Fibroblast of lung (primary cell): ENCODE measurements at regions not wholly inside any gene's neighbourhood (a gene's known extent, or its start where the extent isn't known, plus 50 kb on each side); places are given as distances from the start of the nearest gene placed in this dataset.

Source experiments
- DNase-seq, 2 donors: peaks; one replicate each; pipeline versions ENCODE4 v3.0.0 to v3.0.0-alpha.2; 2010; ENCODE audit warnings: low read depth in 2 of 2
- H2AFZ ChIP-seq: 2 replicates; pipeline ENCODE4 v1.5.1; 2012; ENCODE audit warnings: low read length, control low read depth, inconsistent platforms
- H3K27ac ChIP-seq: 2 replicates; pipeline ENCODE4 v1.5.1; 2011; ENCODE audit warnings: low read length, control low read depth; ENCODE audit not compliant: insufficient read depth
- H3K27me3 ChIP-seq: 2 replicates; pipeline ENCODE4 v1.5.1; 2011; ENCODE audit warnings: mild to moderate bottlenecking, low read length; ENCODE audit not compliant: control insufficient read depth, insufficient read depth
- H3K36me3 ChIP-seq: 2 replicates; pipeline ENCODE4 v1.5.1; 2011; ENCODE audit warnings: low read length; ENCODE audit not compliant: control insufficient read depth, insufficient read depth
- H3K4me1 ChIP-seq: 2 replicates; pipeline ENCODE4 v1.5.1; 2011; ENCODE audit warnings: low read length; ENCODE audit not compliant: control insufficient read depth, insufficient read depth; ENCODE audit errors: extremely low read depth
- H3K4me2 ChIP-seq: 2 replicates; pipeline ENCODE4 v1.5.1; 2011; ENCODE audit warnings: low read length, control low read depth; ENCODE audit not compliant: insufficient read depth; ENCODE audit errors: extremely low read depth
- H3K4me3 ChIP-seq, 4 experiments: fragments of 200-600 bp in 1 of 4; sonication (generic) in 1 of 4; replicated peaks in 1 of 4; 2 replicates each; pipeline ENCODE4 v1.5.1; 2011 to 2016; ENCODE audit warnings: low read length in 4 of 4, low read depth in 3 of 4, mild to moderate bottlenecking in 3 of 4, control low read depth in 2 of 4, inconsistent platforms in 1 of 4, mixed read lengths in 1 of 4; ENCODE audit not compliant: insufficient read depth in 1 of 4; ENCODE audit errors: control extremely low read depth in 1 of 4
- H3K79me2 ChIP-seq: 2 replicates; pipeline ENCODE4 v1.5.1; 2012; ENCODE audit warnings: mild to moderate bottlenecking, low read length, inconsistent platforms; ENCODE audit not compliant: control insufficient read depth, insufficient read depth
- H3K9ac ChIP-seq: 2 replicates; pipeline ENCODE4 v1.5.1; 2011; ENCODE audit warnings: mild to moderate bottlenecking, low read length, control low read depth; ENCODE audit not compliant: insufficient read depth
- H3K9me3 ChIP-seq: 2 replicates; pipeline ENCODE4 v1.5.1; 2012; ENCODE audit warnings: low read depth, low read length; ENCODE audit not compliant: control insufficient read depth, insufficient read depth
- H4K20me1 ChIP-seq: 2 replicates; pipeline ENCODE4 v1.5.1; 2011; ENCODE audit warnings: low read length; ENCODE audit not compliant: control insufficient read depth, insufficient read depth; ENCODE audit errors: extremely low read depth
- EZH2 ChIP-seq: IDR thresholded peaks from 2 replicates; pipeline ENCODE4 v1.5.1; 2012; ENCODE audit warnings: low read length, control low read depth, mild to moderate bottlenecking; ENCODE audit errors: missing control alignments
- TF ChIP-seq, protein P1 (sequence below), 2 donors: IDR thresholded peaks in 1 of 2; conservative IDR thresholded peaks in 1 of 2; 1 replicate in 1 of 2; 2 replicates in 1 of 2; pipeline ENCODE4 v1.5.1; 2011 to 2012; ENCODE audit warnings: low read length in 2 of 2, control low read depth in 1 of 2, inconsistent platforms in 1 of 2, low read depth in 1 of 2, mild to moderate bottlenecking in 1 of 2

DNA sequence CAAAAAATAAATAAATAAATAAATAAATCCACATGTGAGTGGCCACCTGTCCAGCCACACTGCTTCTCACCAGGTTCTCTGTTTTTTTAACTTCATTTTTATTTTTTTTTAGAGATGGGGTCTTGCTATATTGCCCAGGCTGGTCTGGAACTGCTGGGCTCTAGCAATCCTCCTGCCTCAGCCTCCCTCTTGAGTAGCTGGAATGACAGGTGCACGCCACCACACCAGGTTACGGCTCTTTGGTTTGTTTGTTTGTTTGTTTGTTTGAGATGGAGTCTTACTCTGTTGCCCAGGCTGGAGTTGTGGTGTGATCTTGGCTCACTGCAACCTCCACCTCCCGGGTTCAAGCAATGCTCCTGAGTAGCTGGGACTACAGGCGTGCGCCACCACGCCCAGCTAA lies 94.5 kb upstream of the CACNA1A start:
- no peak overlapping the region for H2AFZ ChIP-seq
- no peaks in the 10 kb centered on the region for H3K4me1 ChIP-seq
- H3K9me3 ChIP-seq: no peaks in the 10 kb centered on the region
- H3K27ac ChIP-seq: no peak overlapping the region
- H3K4me3 ChIP-seq: no peak overlapping the region
- no peaks in the 10 kb centered on the region for H4K20me1 ChIP-seq
- H3K79me2 ChIP-seq: no peaks in the 10 kb centered on the region
- no peaks in the 10 kb centered on the region for H3K36me3 ChIP-seq
- TF ChIP-seq, protein P1, sequence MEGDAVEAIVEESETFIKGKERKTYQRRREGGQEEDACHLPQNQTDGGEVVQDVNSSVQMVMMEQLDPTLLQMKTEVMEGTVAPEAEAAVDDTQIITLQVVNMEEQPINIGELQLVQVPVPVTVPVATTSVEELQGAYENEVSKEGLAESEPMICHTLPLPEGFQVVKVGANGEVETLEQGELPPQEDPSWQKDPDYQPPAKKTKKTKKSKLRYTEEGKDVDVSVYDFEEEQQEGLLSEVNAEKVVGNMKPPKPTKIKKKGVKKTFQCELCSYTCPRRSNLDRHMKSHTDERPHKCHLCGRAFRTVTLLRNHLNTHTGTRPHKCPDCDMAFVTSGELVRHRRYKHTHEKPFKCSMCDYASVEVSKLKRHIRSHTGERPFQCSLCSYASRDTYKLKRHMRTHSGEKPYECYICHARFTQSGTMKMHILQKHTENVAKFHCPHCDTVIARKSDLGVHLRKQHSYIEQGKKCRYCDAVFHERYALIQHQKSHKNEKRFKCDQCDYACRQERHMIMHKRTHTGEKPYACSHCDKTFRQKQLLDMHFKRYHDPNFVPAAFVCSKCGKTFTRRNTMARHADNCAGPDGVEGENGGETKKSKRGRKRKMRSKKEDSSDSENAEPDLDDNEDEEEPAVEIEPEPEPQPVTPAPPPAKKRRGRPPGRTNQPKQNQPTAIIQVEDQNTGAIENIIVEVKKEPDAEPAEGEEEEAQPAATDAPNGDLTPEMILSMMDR (conservative IDR thresholded peaks at IDR 0.05 in 1 of 2, IDR thresholded peaks at IDR 0.05 in 1 of 2; ENCODE audit: low read depth in 1 of 2, low read length in 2 of 2): no peak
- no peak for TF ChIP-seq EZH2
- no peak overlapping the region for H3K9ac ChIP-seq
- H3K4me2 ChIP-seq: no peak overlapping the region
- H3K27me3 ChIP-seq: no peaks in the 10 kb centered on the region
- no peak for DNase-seq

DNA sequence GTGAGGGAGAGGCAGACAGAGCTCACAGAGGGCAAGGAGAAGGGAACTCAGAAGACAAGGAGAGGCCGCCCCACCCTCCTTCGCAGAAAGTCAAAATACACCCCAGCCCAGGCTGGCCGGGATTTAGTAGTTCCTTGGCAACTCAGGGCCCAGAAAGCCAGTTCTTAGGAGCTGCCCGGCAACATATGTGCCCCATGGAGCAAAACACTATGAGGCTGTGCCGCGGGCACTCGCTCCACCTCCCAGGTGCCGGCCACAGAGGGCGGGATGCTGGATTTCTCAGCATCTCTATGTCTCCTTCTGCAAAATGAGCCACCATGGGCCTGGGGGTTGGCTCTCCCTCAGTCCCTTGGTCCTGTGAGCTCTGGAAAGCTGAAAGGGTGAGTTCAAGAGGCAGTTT lies 93.8 kb upstream of the CACNA1A start:
- no peaks in the 10 kb centered on the region for H3K4me1 ChIP-seq
- H3K9ac ChIP-seq: no peak overlapping the region
- no peaks in the 10 kb centered on the region for H3K36me3 ChIP-seq
- TF ChIP-seq, protein P1 (conservative IDR thresholded peaks at IDR 0.05 in 1 of 2, IDR thresholded peaks at IDR 0.05 in 1 of 2; ENCODE audit: low read depth in 1 of 2, low read length in 2 of 2): no peak
- no peak for TF ChIP-seq EZH2
- no peaks in the 10 kb centered on the region for H3K27me3 ChIP-seq
- H3K79me2 ChIP-seq: no peaks in the 10 kb centered on the region
- no peaks in the 10 kb centered on the region for H3K9me3 ChIP-seq
- no peaks in the 10 kb centered on the region for H4K20me1 ChIP-seq
- no peak overlapping the region for H3K27ac ChIP-seq
- no peak overlapping the region for H3K4me2 ChIP-seq
- H2AFZ ChIP-seq: no peak overlapping the region
- H3K4me3 ChIP-seq: no peak overlapping the region
- DNase-seq: no peak

DNA sequence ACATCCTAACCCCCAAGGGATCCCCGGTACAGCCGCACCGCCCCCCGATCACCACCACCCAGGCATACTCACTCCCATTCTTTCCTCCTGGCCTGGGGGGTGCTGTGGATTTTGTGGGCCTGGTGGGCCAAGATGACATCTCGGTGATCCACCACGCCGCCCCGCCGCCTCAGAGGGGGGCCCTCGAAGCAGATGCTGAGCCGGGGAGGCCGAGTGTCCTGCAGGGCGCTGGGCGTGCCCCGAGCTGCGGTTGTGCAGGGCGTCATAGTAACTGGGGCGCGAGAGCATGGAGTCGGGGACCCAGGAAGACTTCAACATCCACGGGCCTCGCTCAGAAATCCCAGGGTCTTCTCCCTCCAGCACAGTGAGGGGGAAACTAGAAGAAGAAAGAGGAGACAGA lies 93.4 kb upstream of the CACNA1A start:
- H3K4me1 ChIP-seq: no peaks in the 10 kb centered on the region
- H3K36me3 ChIP-seq: no peaks in the 10 kb centered on the region
- no peak overlapping the region for H2AFZ ChIP-seq
- TF ChIP-seq, protein P1 (conservative IDR thresholded peaks at IDR 0.05 in 1 of 2, IDR thresholded peaks at IDR 0.05 in 1 of 2; ENCODE audit: low read depth in 1 of 2, low read length in 2 of 2): no peak
- TF ChIP-seq EZH2: no peak
- no peak overlapping the region for H3K4me3 ChIP-seq
- no peaks in the 10 kb centered on the region for H3K79me2 ChIP-seq
- no peak for DNase-seq
- no peaks in the 10 kb centered on the region for H4K20me1 ChIP-seq
- H3K9me3 ChIP-seq: no peaks in the 10 kb centered on the region
- H3K9ac ChIP-seq: no peak overlapping the region
- H3K27me3 ChIP-seq: no peaks in the 10 kb centered on the region
- H3K27ac ChIP-seq: no peak overlapping the region
- no peak overlapping the region for H3K4me2 ChIP-seq
